HCT116 (cell line): ENCODE measurements at regions not wholly inside any gene's neighbourhood (a gene's known extent, or its start where the extent isn't known, plus 50 kb on each side); places are given as distances from the start of the nearest gene placed in this dataset.

Experiments used
- ATAC-seq: fragments of 200-7000 bp; cut with Tn5 transposase; 2 replicates; pipeline ENCODE4 v1.9.1; 2020; ENCODE audit warnings: mild to moderate bottlenecking, moderate library complexity
- BruUV-seq: library from RNA; stranded (reverse); fragments of 400-500 nt; replicated peaks from 2 replicates; lab custom pipeline; 2021; lab: Mats Ljungman, UMichigan
- CTCF ChIA-PET: fragments of 300-600 bp; sonication (Branson Sonifier 250); formaldehyde crosslinking; loops from one replicate; lab custom pipeline; 2021; ENCODE audit warnings: antibody characterized with exemption; lab: Charles Lee
- POLR2A ChIA-PET: fragments of 300-600, 350-600 bp; sonication (Branson Sonifier 250); formaldehyde crosslinking; loops from one replicate; lab custom pipeline; 2021; ENCODE audit warnings: antibody characterized with exemption; lab: Charles Lee
- RAD21 ChIA-PET, 2 experiments: fragments of 300-600 bp; sonication (Branson Sonifier 250); formaldehyde crosslinking; loops; one replicate each; lab custom pipeline; 2023; ENCODE audit warnings: low total read pairs in 2 of 2; ENCODE audit not compliant: uncharacterized antibody in 2 of 2, unreplicated experiment in 2 of 2, low non-redundant PET in 1 of 2; lab: Charles Lee
- DNase-seq: peaks from one replicate; pipeline ENCODE4 v3.0.0-alpha.2; 2010; ENCODE audit warnings: low read depth, low spot score
- H2AFZ ChIP-seq: fragments of 200-600 bp; shearing (Covaris generic), sonication (generic); 2 replicates; pipeline ENCODE4 v1.6.1; 2017; ENCODE audit warnings: low read depth, mixed run types, mixed read lengths, antibody characterized with exemption, low read length; ENCODE audit not compliant: poor library complexity, severe bottlenecking
- H3K27ac ChIP-seq: 2 replicates; pipeline ENCODE4 v1.5.1; 2012; ENCODE audit warnings: low read depth, low read length
- H3K27me3 ChIP-seq: fragments of 200-600 bp; sonication (generic); 2 replicates; pipeline ENCODE4 v1.6.1; 2016; ENCODE audit warnings: mixed run types, low read length, mixed read lengths; ENCODE audit not compliant: insufficient read depth
- H3K36me3 ChIP-seq, 2 experiments: fragments of 200-500 bp in 1 of 2; fragments of 200-600 bp in 1 of 2; sonication (Bioruptor generic) in 1 of 2; sonication (generic) in 1 of 2; 2 replicates each; pipeline versions ENCODE4 v1.5.1 to v1.6.1; 2014 to 2016; ENCODE audit warnings: low read length in 2 of 2, inconsistent platforms in 1 of 2, mixed read lengths in 1 of 2, mixed run types in 1 of 2; ENCODE audit not compliant: insufficient read depth in 2 of 2, control insufficient read depth in 1 of 2
- H3K4me1 ChIP-seq, 2 experiments: fragments of 200-600 bp in 1 of 2; sonication (generic) in 1 of 2; 2 replicates each; pipeline versions ENCODE4 v1.5.1 to v1.6.1; 2012 to 2017; ENCODE audit warnings: low read length in 2 of 2, inconsistent platforms in 1 of 2, mild to moderate bottlenecking in 1 of 2, mixed read lengths in 1 of 2, mixed run types in 1 of 2, moderate library complexity in 1 of 2; ENCODE audit not compliant: insufficient read depth in 2 of 2, control insufficient read depth in 1 of 2
- H3K4me2 ChIP-seq: fragments of 200-600 bp; sonication (generic); 2 replicates; pipeline ENCODE4 v1.6.1; 2017; ENCODE audit warnings: mixed run types, low read length, mixed read lengths
- H3K4me3 ChIP-seq, 2 experiments: fragments of 200-600 bp in 1 of 2; sonication (generic) in 1 of 2; replicated peaks in 1 of 2; 2 replicates each; pipeline ENCODE4 v1.5.1; 2011 to 2016; ENCODE audit warnings: low read length in 2 of 2, control low read depth in 1 of 2, low read depth in 1 of 2, mild to moderate bottlenecking in 1 of 2, mixed read lengths in 1 of 2, mixed run types in 1 of 2
- H3K79me2 ChIP-seq: fragments of 200-600 bp; sonication (generic); 2 replicates; pipeline ENCODE4 v1.6.1; 2017; ENCODE audit warnings: mild to moderate bottlenecking, mixed run types, low read length, moderate library complexity, mixed read lengths; ENCODE audit not compliant: insufficient read depth
- H3K9ac ChIP-seq: fragments of 200-600 bp; sonication (generic); 2 replicates; pipeline ENCODE4 v1.6.1; 2016; ENCODE audit warnings: low read length, mixed read lengths
- H3K9me2 ChIP-seq: fragments of 200-600 bp; sonication (generic), shearing (Covaris generic); 2 replicates; pipeline ENCODE4 v1.6.1; 2017; ENCODE audit warnings: mixed run types, mild to moderate bottlenecking, moderate library complexity; ENCODE audit not compliant: insufficient read depth
- H3K9me3 ChIP-seq, 2 experiments: fragments of 200-500 bp in 1 of 2; fragments of 200-600 bp in 1 of 2; sonication (Bioruptor generic) in 1 of 2; sonication (generic) in 1 of 2; 2 replicates each; pipeline ENCODE4 v1.6.1; 2014 to 2017; ENCODE audit warnings: low read length in 2 of 2, mixed read lengths in 2 of 2, inconsistent platforms in 1 of 2, low read depth in 1 of 2, mild to moderate bottlenecking in 1 of 2, mixed run types in 1 of 2, moderate library complexity in 1 of 2; ENCODE audit not compliant: control insufficient read depth in 1 of 2, insufficient read depth in 1 of 2
- H4K20me1 ChIP-seq: fragments of 200-600 bp; sonication (generic), shearing (Covaris generic); 2 replicates; pipeline ENCODE4 v1.6.1; 2017; ENCODE audit warnings: mixed run types, mild to moderate bottlenecking, moderate library complexity; ENCODE audit not compliant: insufficient read depth
- CBX3 ChIP-seq: IDR thresholded peaks from 2 replicates; pipeline ENCODE4 v1.6.1; 2012; ENCODE audit warnings: low read depth
- CEBPB ChIP-seq: IDR thresholded peaks from 2 replicates; pipeline ENCODE4 v1.6.1; 2012; ENCODE audit warnings: low read depth
- EGR1 ChIP-seq: IDR thresholded peaks from 2 replicates; pipeline ENCODE4 v1.6.1; 2012; ENCODE audit warnings: low read depth
- EZH2 ChIP-seq: fragments of 200-600 bp; sonication (generic); IDR thresholded peaks from 2 replicates; pipeline ENCODE4 v1.6.1; 2017; ENCODE audit warnings: antibody characterized with exemption, mixed run types
- EZH2phosphoT487 ChIP-seq: fragments of 200-600 bp; IDR thresholded peaks from 2 replicates; pipeline ENCODE4 v1.6.1; 2018; ENCODE audit warnings: antibody characterized with exemption, borderline replicate concordance
- FOSL1 ChIP-seq: IDR thresholded peaks from 2 replicates; pipeline ENCODE4 v1.6.1; 2012; ENCODE audit warnings: low read depth
- JUND ChIP-seq: IDR thresholded peaks from 2 replicates; pipeline ENCODE4 v1.6.1; 2012
- POLR2A ChIP-seq: IDR thresholded peaks from 2 replicates; pipeline ENCODE4 v1.7.0; 2011; ENCODE audit warnings: borderline replicate concordance; ENCODE audit not compliant: insufficient read depth, insufficient read length; ENCODE audit errors: extremely low read depth
- SIN3A ChIP-seq: IDR thresholded peaks from 2 replicates; pipeline ENCODE4 v1.6.1; 2012; ENCODE audit warnings: low read depth
- TCF7L2 ChIP-seq: IDR thresholded peaks from 2 replicates; pipeline ENCODE4 v1.7.0; 2011; ENCODE audit warnings: borderline replicate concordance, inconsistent platforms; ENCODE audit not compliant: insufficient read depth, insufficient read length; ENCODE audit errors: extremely low read depth
- ZFX ChIP-seq: fragments of 450-650 bp; IDR thresholded peaks from 2 replicates; pipeline ENCODE4 v1.6.1; 2017
- ZNF274 ChIP-seq: fragments of 200-500 bp; sonication (Bioruptor generic); IDR thresholded peaks from 2 replicates; pipeline ENCODE4 v1.6.1; 2014; ENCODE audit warnings: mild to moderate bottlenecking, low read depth, low read length, inconsistent platforms
- intact Hi-C: fragments of 100-400 bp; cut with micrococcal nuclease; formaldehyde crosslinking; loops from 2 replicates; pipeline ENCODE4 v1.10.0; 2022
- TF ChIP-seq, protein P1 (sequence below): IDR thresholded peaks from 2 replicates; pipeline ENCODE4 v1.6.1; 2012
- TF ChIP-seq, protein P2 (sequence below), 3 experiments: fragments of 200-600 bp in 1 of 3; sonication (generic) in 1 of 3; IDR thresholded peaks in 2 of 3; conservative IDR thresholded peaks in 1 of 3; 2 replicates each; pipeline ENCODE4 v1.5.1; 2012 to 2017; ENCODE audit warnings: low read depth in 2 of 3, low read length in 2 of 3, antibody characterized with exemption in 1 of 3, borderline replicate concordance in 1 of 3, control low read depth in 1 of 3, mild to moderate bottlenecking in 1 of 3, mixed read lengths in 1 of 3, mixed run types in 1 of 3, moderate library complexity in 1 of 3; ENCODE audit not compliant: insufficient read depth in 1 of 3
- TF ChIP-seq, protein P3 (sequence below): IDR thresholded peaks from 2 replicates; pipeline ENCODE4 v1.6.1; 2012; ENCODE audit warnings: low read depth

DNA sequence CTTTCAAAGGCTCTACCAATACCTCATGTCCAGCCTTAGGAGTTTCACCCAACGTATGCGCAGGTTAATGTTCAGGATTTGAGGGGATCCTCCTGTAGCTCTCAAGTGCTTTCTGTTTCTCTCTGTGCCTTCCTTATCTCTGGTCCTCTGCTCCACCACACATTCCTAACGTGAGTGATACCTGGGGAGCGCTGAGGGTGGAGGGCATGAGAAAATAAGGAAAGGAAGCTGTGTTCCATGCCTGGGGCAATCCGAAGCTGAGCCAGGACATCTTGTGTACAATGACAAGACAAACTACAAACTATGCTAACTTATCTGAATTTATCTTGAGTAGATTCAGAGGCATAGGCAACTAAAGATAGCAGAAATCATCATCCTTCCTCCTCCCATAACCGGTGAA, 136.4 kb downstream of the SST start:
- POLR2A ChIA-PET: no interaction called here
- H3K27ac ChIP-seq: no peak overlapping the region
- H4K20me1 ChIP-seq: no peaks in the 10 kb centered on the region
- no peak overlapping the region for H3K4me2 ChIP-seq
- RAD21 ChIA-PET: no interaction called here
- no peak overlapping the region for H3K9ac ChIP-seq
- no peaks in the 10 kb centered on the region for H3K79me2 ChIP-seq
- no TSS peak for BruUV-seq
- H3K9me2 ChIP-seq: no peaks in the 10 kb centered on the region
- CTCF ChIA-PET: no interaction called here
- no peak for DNase-seq
- no peaks in the 10 kb centered on the region for H3K36me3 ChIP-seq
- no peak for ATAC-seq
- TF ChIP-seq, protein P1, sequence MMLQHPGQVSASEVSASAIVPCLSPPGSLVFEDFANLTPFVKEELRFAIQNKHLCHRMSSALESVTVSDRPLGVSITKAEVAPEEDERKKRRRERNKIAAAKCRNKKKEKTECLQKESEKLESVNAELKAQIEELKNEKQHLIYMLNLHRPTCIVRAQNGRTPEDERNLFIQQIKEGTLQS: no peak
- TF ChIP-seq TCF7L2 (no peak), EZH2phosphoT487 (no peak), ZNF274 (no peak), CEBPB (no peak), JUND (no peak), EGR1 (no peak), POLR2A (no peak), SIN3A (no peak), FOSL1 (no peak), ZFX (no peak), EZH2 (no peak), CBX3 (no peak)
- TF ChIP-seq, protein P2, sequence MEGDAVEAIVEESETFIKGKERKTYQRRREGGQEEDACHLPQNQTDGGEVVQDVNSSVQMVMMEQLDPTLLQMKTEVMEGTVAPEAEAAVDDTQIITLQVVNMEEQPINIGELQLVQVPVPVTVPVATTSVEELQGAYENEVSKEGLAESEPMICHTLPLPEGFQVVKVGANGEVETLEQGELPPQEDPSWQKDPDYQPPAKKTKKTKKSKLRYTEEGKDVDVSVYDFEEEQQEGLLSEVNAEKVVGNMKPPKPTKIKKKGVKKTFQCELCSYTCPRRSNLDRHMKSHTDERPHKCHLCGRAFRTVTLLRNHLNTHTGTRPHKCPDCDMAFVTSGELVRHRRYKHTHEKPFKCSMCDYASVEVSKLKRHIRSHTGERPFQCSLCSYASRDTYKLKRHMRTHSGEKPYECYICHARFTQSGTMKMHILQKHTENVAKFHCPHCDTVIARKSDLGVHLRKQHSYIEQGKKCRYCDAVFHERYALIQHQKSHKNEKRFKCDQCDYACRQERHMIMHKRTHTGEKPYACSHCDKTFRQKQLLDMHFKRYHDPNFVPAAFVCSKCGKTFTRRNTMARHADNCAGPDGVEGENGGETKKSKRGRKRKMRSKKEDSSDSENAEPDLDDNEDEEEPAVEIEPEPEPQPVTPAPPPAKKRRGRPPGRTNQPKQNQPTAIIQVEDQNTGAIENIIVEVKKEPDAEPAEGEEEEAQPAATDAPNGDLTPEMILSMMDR (IDR thresholded peaks at IDR 0.05 in 2 of 3, conservative IDR thresholded peaks at IDR 0.05 in 1 of 3; ENCODE audit: borderline replicate concordance in 1 of 3, insufficient read depth in 1 of 3, low read depth in 2 of 3, low read length in 2 of 3): no peak
- TF ChIP-seq, protein P3, sequence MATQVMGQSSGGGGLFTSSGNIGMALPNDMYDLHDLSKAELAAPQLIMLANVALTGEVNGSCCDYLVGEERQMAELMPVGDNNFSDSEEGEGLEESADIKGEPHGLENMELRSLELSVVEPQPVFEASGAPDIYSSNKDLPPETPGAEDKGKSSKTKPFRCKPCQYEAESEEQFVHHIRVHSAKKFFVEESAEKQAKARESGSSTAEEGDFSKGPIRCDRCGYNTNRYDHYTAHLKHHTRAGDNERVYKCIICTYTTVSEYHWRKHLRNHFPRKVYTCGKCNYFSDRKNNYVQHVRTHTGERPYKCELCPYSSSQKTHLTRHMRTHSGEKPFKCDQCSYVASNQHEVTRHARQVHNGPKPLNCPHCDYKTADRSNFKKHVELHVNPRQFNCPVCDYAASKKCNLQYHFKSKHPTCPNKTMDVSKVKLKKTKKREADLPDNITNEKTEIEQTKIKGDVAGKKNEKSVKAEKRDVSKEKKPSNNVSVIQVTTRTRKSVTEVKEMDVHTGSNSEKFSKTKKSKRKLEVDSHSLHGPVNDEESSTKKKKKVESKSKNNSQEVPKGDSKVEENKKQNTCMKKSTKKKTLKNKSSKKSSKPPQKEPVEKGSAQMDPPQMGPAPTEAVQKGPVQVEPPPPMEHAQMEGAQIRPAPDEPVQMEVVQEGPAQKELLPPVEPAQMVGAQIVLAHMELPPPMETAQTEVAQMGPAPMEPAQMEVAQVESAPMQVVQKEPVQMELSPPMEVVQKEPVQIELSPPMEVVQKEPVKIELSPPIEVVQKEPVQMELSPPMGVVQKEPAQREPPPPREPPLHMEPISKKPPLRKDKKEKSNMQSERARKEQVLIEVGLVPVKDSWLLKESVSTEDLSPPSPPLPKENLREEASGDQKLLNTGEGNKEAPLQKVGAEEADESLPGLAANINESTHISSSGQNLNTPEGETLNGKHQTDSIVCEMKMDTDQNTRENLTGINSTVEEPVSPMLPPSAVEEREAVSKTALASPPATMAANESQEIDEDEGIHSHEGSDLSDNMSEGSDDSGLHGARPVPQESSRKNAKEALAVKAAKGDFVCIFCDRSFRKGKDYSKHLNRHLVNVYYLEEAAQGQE: no peak
- H3K4me1 ChIP-seq: no peaks in the 10 kb centered on the region
- no peak overlapping the region for H2AFZ ChIP-seq
- intact Hi-C loops: no loop called here
- H3K9me3 ChIP-seq: no peaks in the 10 kb centered on the region
- H3K27me3 ChIP-seq: peaks cover 36% of the 10 kb centered on the region
- H3K4me3 ChIP-seq: no peak overlapping the region
